CD14-positive monocyte (primary cell): ENCODE measurements at regions not wholly inside any gene's neighbourhood (a gene's known extent, or its start where the extent isn't known, plus 50 kb on each side); places are given as distances from the start of the nearest gene placed in this dataset.

ENCODE experiments used
- DNase-seq, 3 donors: peaks; one replicate each; pipeline ENCODE4 v3.0.0-alpha.2; 2011 to 2022
- H2AFZ ChIP-seq: 2 replicates; pipeline ENCODE4 v1.6.0; 2012; ENCODE audit warnings: mild to moderate bottlenecking, low read depth, low read length, inconsistent platforms; ENCODE audit not compliant: insufficient read depth, poor library complexity, severe bottlenecking
- H3K27ac ChIP-seq, 2 donors: 1 replicate in 1 of 2; 2 replicates in 1 of 2; pipeline ENCODE4 v1.5.1; 2012 to 2013; ENCODE audit warnings: low read length in 2 of 2, control low read depth in 1 of 2, inconsistent platforms in 1 of 2, low read depth in 1 of 2, mild to moderate bottlenecking in 1 of 2
- H3K27me3 ChIP-seq, 2 donors: one replicate each; pipeline versions ENCODE4 v1.6.0 to v1.6.1; 2011 to 2013; ENCODE audit warnings: low read length in 2 of 2; ENCODE audit not compliant: control insufficient read depth in 2 of 2, insufficient read depth in 2 of 2
- H3K36me3 ChIP-seq, 2 donors: replicated peaks in 1 of 2; 1 replicate in 1 of 2; 2 replicates in 1 of 2; pipeline versions ENCODE4 v1.5.1 to v1.6.1; 2012 to 2013; ENCODE audit warnings: low read length in 2 of 2, control low read depth in 1 of 2, inconsistent platforms in 1 of 2, mild to moderate bottlenecking in 1 of 2; ENCODE audit not compliant: insufficient read depth in 2 of 2, control insufficient read depth in 1 of 2
- H3K4me1 ChIP-seq, 2 donors: 1 replicate in 1 of 2; 2 replicates in 1 of 2; pipeline versions ENCODE4 v1.5.1 to v1.6.1; 2012 to 2013; ENCODE audit warnings: low read length in 2 of 2, control low read depth in 1 of 2, inconsistent platforms in 1 of 2, mild to moderate bottlenecking in 1 of 2, moderate library complexity in 1 of 2; ENCODE audit not compliant: insufficient read depth in 2 of 2, control insufficient read depth in 1 of 2
- H3K4me2 ChIP-seq: replicated peaks from 2 replicates; pipeline ENCODE3; 2012; ENCODE audit warnings: low read length, moderate library complexity, mild to moderate bottlenecking; ENCODE audit not compliant: poor library complexity, severe bottlenecking; ENCODE audit errors: extremely low read depth
- H3K4me3 ChIP-seq, 3 experiments: fragments of 200-600 bp in 1 of 3; sonication (generic) in 1 of 3; replicated peaks in 1 of 3; 1 replicate in 2 of 3; 2 replicates in 1 of 3; pipeline ENCODE4 v1.5.1; 2011 to 2013; ENCODE audit warnings: low read length in 3 of 3, mild to moderate bottlenecking in 3 of 3, control low read depth in 2 of 3, low read depth in 2 of 3, inconsistent platforms in 1 of 3, moderate library complexity in 1 of 3
- H3K79me2 ChIP-seq: 2 replicates; pipeline ENCODE4 v1.6.0; 2012; ENCODE audit warnings: mild to moderate bottlenecking, control low read depth, inconsistent platforms, low read length, moderate library complexity; ENCODE audit not compliant: insufficient read depth
- H3K9ac ChIP-seq: 2 replicates; pipeline ENCODE4 v1.6.0; 2017; ENCODE audit warnings: low read length, mild to moderate bottlenecking; ENCODE audit not compliant: insufficient read depth, poor library complexity, severe bottlenecking
- H3K9me3 ChIP-seq, 2 donors: replicated peaks in 1 of 2; 1 replicate in 1 of 2; 2 replicates in 1 of 2; pipeline versions ENCODE4 v1.5.1 to v1.6.1; 2012 to 2013; ENCODE audit warnings: low read length in 2 of 2, control low read depth in 1 of 2; ENCODE audit not compliant: control insufficient read depth in 1 of 2, insufficient read depth in 1 of 2
- H4K20me1 ChIP-seq: 2 replicates; pipeline ENCODE4 v1.6.0; 2012; ENCODE audit warnings: mild to moderate bottlenecking, low read length, control low read depth, moderate library complexity; ENCODE audit not compliant: insufficient read depth
- H3K27ac Mint-ChIP-seq, 7 donors: one replicate each; pipeline ENCODE4 v1.8.0; 2020; ENCODE audit warnings: mild to moderate bottlenecking in 7 of 7, mixed read lengths in 7 of 7, moderate library complexity in 6 of 7, inconsistent platforms in 2 of 7
- H3K27me3 Mint-ChIP-seq, 3 donors: one replicate each; pipeline ENCODE4 v1.8.0; 2021 to 2022; ENCODE audit warnings: low read depth in 3 of 3, mild to moderate bottlenecking in 3 of 3, mixed read lengths in 3 of 3, moderate library complexity in 3 of 3, inconsistent platforms in 1 of 3
- H3K36me3 Mint-ChIP-seq, 2 donors: one replicate each; pipeline ENCODE4 v1.8.0; 2020; ENCODE audit warnings: mixed read lengths in 2 of 2, inconsistent platforms in 1 of 2, mild to moderate bottlenecking in 1 of 2
- H3K4me1 Mint-ChIP-seq: one replicate; pipeline ENCODE4 v1.8.0; 2020; ENCODE audit warnings: mild to moderate bottlenecking, mixed read lengths
- H3K4me3 Mint-ChIP-seq, 2 donors: one replicate each; pipeline ENCODE4 v1.8.0; 2020; ENCODE audit warnings: mild to moderate bottlenecking in 2 of 2, mixed read lengths in 2 of 2, moderate library complexity in 1 of 2
- H3K9me3 Mint-ChIP-seq, 7 donors: one replicate each; pipeline ENCODE4 v1.8.0; 2020 to 2022; ENCODE audit warnings: mixed read lengths in 7 of 7, mild to moderate bottlenecking in 6 of 7, moderate library complexity in 6 of 7, inconsistent platforms in 2 of 7
- WGBS: methylation state at CpG from one replicate; pipeline ENCODE4 v1.1.5; 2013; ENCODE audit warnings: missing lambda C conversion rate; ENCODE audit not compliant: insufficient coverage; 5-methylcytosine and 5-hydroxymethylcytosine counted together
- intact Hi-C, 2 donors: fragments of 100-400 bp; cut with micrococcal nuclease; formaldehyde crosslinking; loops; one replicate each; pipeline versions ENCODE4 v1.15.0 to v1.15.1; 2023
- TF ChIP-seq, protein P1 (sequence below): fragments of 200-600 bp; IDR thresholded peaks from one replicate; pipeline ENCODE4 v1.8.0; 2022; ENCODE audit warnings: antibody characterized with exemption, mild to moderate bottlenecking

- H3K79me2 ChIP-seq, result no peaks in the 10 kb centered on the region
These were observed 537.5 kb downstream of the BCOR start for GRCh38 chrX:39560271-39560670.

DNA sequence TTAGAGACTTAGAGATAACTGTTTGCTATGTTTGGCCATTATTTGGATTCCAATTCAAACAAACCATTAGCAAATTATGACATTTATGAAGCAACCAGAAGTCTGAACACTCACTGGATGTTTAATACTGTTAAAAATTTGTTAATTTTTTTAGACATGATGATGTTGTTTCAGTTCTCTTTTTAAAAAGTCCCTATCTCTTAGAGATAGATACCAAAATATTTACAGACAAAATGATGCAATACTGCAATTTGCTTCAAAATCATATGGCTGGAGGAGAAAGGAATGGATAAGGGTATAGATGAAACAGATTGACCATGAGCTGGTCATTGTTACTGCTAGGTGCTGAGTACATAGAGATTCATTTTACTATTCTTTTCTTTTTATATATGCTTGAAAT is 534.6 kb downstream of the BCOR start:
- H3K36me3 Mint-ChIP-seq, result peaks cover 0 to 5% of the 10 kb centered on the region in 2 donors
- H3K9me3 Mint-ChIP-seq, result peaks cover 0 to 3% (median 0%) of the 10 kb centered on the region in 7 donors
- Histone ChIP-seq H3K4me3 (no peak overlapping the region), H3K79me2 (no peaks in the 10 kb centered on the region), H3K4me1 (peaks cover 17 to 18% of the 10 kb centered on the region in 2 donors), H3K4me2 (no peak overlapping the region), H3K9me3 (no peaks in the 10 kb centered on the region), H2AFZ (no peak overlapping the region), H3K9ac (no peak overlapping the region), H3K36me3 (no peaks in the 10 kb centered on the region), H4K20me1 (no peaks in the 10 kb centered on the region), H3K27me3 (no peaks in the 10 kb centered on the region), H3K27ac (peak overlapping the region in 1 of 2 donors; percentile 76)
- no peak overlapping the region for H3K4me3 Mint-ChIP-seq
- peak overlapping the region in 6 of 7 donors; percentile 84 to 95 (median 91) for H3K27ac Mint-ChIP-seq
- peaks cover 0 to 10% (median 2%) of the 10 kb centered on the region in 3 donors for H3K27me3 Mint-ChIP-seq
- TF ChIP-seq, protein P1, sequence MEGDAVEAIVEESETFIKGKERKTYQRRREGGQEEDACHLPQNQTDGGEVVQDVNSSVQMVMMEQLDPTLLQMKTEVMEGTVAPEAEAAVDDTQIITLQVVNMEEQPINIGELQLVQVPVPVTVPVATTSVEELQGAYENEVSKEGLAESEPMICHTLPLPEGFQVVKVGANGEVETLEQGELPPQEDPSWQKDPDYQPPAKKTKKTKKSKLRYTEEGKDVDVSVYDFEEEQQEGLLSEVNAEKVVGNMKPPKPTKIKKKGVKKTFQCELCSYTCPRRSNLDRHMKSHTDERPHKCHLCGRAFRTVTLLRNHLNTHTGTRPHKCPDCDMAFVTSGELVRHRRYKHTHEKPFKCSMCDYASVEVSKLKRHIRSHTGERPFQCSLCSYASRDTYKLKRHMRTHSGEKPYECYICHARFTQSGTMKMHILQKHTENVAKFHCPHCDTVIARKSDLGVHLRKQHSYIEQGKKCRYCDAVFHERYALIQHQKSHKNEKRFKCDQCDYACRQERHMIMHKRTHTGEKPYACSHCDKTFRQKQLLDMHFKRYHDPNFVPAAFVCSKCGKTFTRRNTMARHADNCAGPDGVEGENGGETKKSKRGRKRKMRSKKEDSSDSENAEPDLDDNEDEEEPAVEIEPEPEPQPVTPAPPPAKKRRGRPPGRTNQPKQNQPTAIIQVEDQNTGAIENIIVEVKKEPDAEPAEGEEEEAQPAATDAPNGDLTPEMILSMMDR, result no peak
- intact Hi-C loops, result no loop called here
- H3K4me1 Mint-ChIP-seq, result peaks cover 25% of the 10 kb centered on the region
- peak; percentile 13 to 58 (median 54) for DNase-seq

More at GRCh38 chrX:39560271-39560670, 537.5 kb downstream of the BCOR start:
- Histone ChIP-seq H3K36me3 (no peaks in the 10 kb centered on the region), H3K4me2 (no peak overlapping the region), H3K4me1 (peaks cover 17 to 18% of the 10 kb centered on the region in 2 donors), H2AFZ (no peak overlapping the region), H3K9ac (no peak overlapping the region), H4K20me1 (no peaks in the 10 kb centered on the region), H3K4me3 (no peak overlapping the region), H3K9me3 (no peaks in the 10 kb centered on the region), H3K27me3 (no peaks in the 10 kb centered on the region), H3K27ac (no peak overlapping the region)
- H3K9me3 Mint-ChIP-seq, result peaks cover 0 to 2% (median 0%) of the 10 kb centered on the region in 7 donors
- peaks cover 0 to 13% (median 2%) of the 10 kb centered on the region in 3 donors for H3K27me3 Mint-ChIP-seq
- WGBS, result 100% methylated on average over 8 of the region's 12 CpGs
- no peak overlapping the region for H3K4me3 Mint-ChIP-seq
- TF ChIP-seq, protein P1, result no peak
- intact Hi-C loops, result no loop called here
- H3K27ac Mint-ChIP-seq, result no peak overlapping the region
- no peak for DNase-seq
- H3K4me1 Mint-ChIP-seq, result peaks cover 21% of the 10 kb centered on the region
- peaks cover 0 to 5% of the 10 kb centered on the region in 2 donors for H3K36me3 Mint-ChIP-seq
